HG02884 (cell line): ENCODE measurements at regions not wholly inside any gene's neighbourhood (a gene's known extent, or its start where the extent isn't known, plus 50 kb on each side); places are given as distances from the start of the nearest gene placed in this dataset.
"Not testable (repeated sequence)": the region's sequence is repeated elsewhere in the genome, so short reads cannot be mapped to it uniquely, and the experiment has no call there.

Experiments
- ATAC-seq: cut with Tn5 transposase; IDR thresholded peaks from one replicate; pipeline ENCODE4 v1.9.1; 2021; ENCODE audit warnings: mild to moderate bottlenecking, moderate library complexity; ENCODE audit not compliant: unreplicated experiment

- not testable (repeated sequence) for ATAC-seq
Observed at GRCh38 chr16:16559179-16559740, 180.3 kb downstream of the NPIPA7 start.

- not testable (repeated sequence) for ATAC-seq
Observed at GRCh38 chr16:16561532-16561931, 182.6 kb downstream of the NPIPA7 start.

GRCh38 chr16:16563962-16564361 lies 185.0 kb downstream of the NPIPA7 start:
- not testable (repeated sequence) for ATAC-seq

GRCh38 chr16:16565326-16565725 lies 186.4 kb downstream of the NPIPA7 start:
- not testable (repeated sequence) for ATAC-seq

- ATAC-seq, result not testable (repeated sequence)
Observed at GRCh38 chr16:16570055-16570454, 191.1 kb downstream of the NPIPA7 start.

- not testable (repeated sequence) for ATAC-seq
Observed at GRCh38 chr16:16570874-16571273, 191.9 kb downstream of the NPIPA7 start.

- ATAC-seq, result not testable (repeated sequence)
Observed at GRCh38 chr16:16572130-16572774, 193.3 kb downstream of the NPIPA7 start.

GRCh38 chr16:16577062-16577461 lies 198.1 kb downstream of the NPIPA7 start:
- not testable (repeated sequence) for ATAC-seq

- no peak for ATAC-seq
Observed at GRCh38 chr16:16578701-16579100, 199.8 kb downstream of the NPIPA7 start.

- ATAC-seq, result not testable (repeated sequence)
Observed at GRCh38 chr16:16582916-16583315, 204.0 kb downstream of the NPIPA7 start.

- ATAC-seq, result not testable (repeated sequence)
Observed at GRCh38 chr16:16586073-16586651, 207.2 kb downstream of the NPIPA7 start.

- not testable (repeated sequence) for ATAC-seq
Observed at GRCh38 chr16:16586969-16587368, 208.0 kb downstream of the NPIPA7 start.

- not testable (repeated sequence) for ATAC-seq
Observed at GRCh38 chr16:16588436-16588835, 209.5 kb downstream of the NPIPA7 start.

GRCh38 chr16:16590654-16591318 lies 211.8 kb downstream of the NPIPA7 start:
- ATAC-seq, result peak; percentile 45

- not testable (repeated sequence) for ATAC-seq
Observed at GRCh38 chr16:16593156-16593863, 214.4 kb downstream of the NPIPA7 start.

GRCh38 chr16:16595029-16595718 lies 216.2 kb downstream of the NPIPA7 start:
- ATAC-seq, result not testable (repeated sequence)

GRCh38 chr16:16601239-16601638 lies 222.3 kb downstream of the NPIPA7 start:
- not testable (repeated sequence) for ATAC-seq

GRCh38 chr16:16607401-16608082 lies 228.6 kb downstream of the NPIPA7 start:
- not testable (repeated sequence) for ATAC-seq

GRCh38 chr16:16609627-16610026 lies 230.7 kb downstream of the NPIPA7 start:
- not testable (repeated sequence) for ATAC-seq
